HAP-1 (cell line): ENCODE measurements at regions not wholly inside any gene's neighbourhood (a gene's known extent, or its start where the extent isn't known, plus 50 kb on each side); places are given as distances from the start of the nearest gene placed in this dataset.
"Not testable (repeated sequence)": the region's sequence is repeated elsewhere in the genome, so short reads cannot be mapped to it uniquely, and the experiment has no call there.

Source experiments
- DNase-seq, 2 experiments: peaks; one replicate each; pipeline ENCODE4 v3.0.0-alpha.2; 2016 to 2020; ENCODE audit warnings: low spot score in 2 of 2
- H3K27me3 ChIP-seq: fragments of 250-450 bp; sonication (Bioruptor Pico); 2 replicates; pipeline ENCODE4 v1.5.1; 2020; ENCODE audit warnings: low read depth, mild to moderate bottlenecking, moderate library complexity
- H3K36me3 ChIP-seq: fragments of 250-450 bp; sonication (Bioruptor Pico); replicated peaks from 2 replicates; pipeline ENCODE4 v1.5.1; 2020; ENCODE audit warnings: mild to moderate bottlenecking
- H3K4me1 ChIP-seq: fragments of 250-450 bp; sonication (Bioruptor Pico); 2 replicates; pipeline ENCODE4 v1.5.1; 2020; ENCODE audit warnings: mild to moderate bottlenecking
- H3K4me3 ChIP-seq: fragments of 250-450 bp; sonication (Bioruptor Pico); 2 replicates; pipeline ENCODE4 v1.5.1; 2020; ENCODE audit warnings: mild to moderate bottlenecking, moderate library complexity
- H3K9me3 ChIP-seq: fragments of 250-450 bp; sonication (Bioruptor Pico); 2 replicates; pipeline ENCODE4 v1.5.1; 2020; ENCODE audit warnings: mild to moderate bottlenecking, moderate library complexity
- in situ Hi-C: fragments of 300-500 bp; cut with MboI; formaldehyde crosslinking; loops from 3 replicates; pipeline ENCODE4 v1.14.3; 2020; ENCODE audit warnings: low sequenced_read_pairs, inconsistent platforms, mixed read lengths

DNA sequence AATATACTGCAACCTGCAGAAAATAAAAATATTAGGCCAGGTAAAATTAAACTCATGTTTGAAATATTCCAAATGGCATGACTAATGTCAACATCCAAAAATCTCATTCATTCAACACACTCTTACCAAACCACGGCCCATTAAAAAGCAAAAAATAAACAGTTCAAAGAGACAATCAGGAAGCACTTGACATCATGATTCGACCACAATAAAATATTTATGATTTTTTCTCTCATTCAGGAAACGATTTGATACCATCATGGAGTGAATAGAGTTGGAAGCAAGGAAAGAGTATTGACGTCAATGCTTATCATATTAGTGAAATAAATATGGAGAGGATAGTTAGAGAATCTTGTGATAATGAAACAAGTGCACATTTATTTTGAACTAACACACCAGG, 354.1 kb downstream of the KCNJ2 start:
- no peaks in the 10 kb centered on the region for H3K36me3 ChIP-seq
- in situ Hi-C loops = no loop called here

DNA sequence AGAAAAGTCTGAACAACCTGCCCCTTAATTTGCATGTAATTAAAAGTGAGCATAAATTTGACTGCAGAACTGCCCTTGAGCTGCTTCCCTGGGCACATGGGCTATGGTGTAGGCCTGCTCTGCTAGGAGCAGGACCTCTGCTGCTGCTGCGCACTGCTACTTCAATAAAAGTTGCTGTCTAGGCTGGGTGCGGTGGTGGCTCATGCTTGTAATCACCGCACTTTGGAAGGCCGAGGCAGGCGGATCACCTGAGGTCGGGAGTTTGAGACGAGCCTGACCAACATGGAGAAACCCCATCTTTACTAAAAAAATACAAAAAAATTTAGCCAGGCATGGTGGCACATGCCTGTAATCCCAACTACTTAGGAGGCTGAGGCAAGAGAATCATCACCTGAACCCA, 355.7 kb downstream of the KCNJ2 start:
- H3K27me3 ChIP-seq, H3K36me3 ChIP-seq, DNase-seq, H3K9me3 ChIP-seq, in situ Hi-C loops, H3K4me1 ChIP-seq, H3K4me3 ChIP-seq: not testable (repeated sequence)

More for the DNA sequence above, 354.1 kb downstream of the KCNJ2 start:
- Histone ChIP-seq H3K27me3 (no peaks in the 10 kb centered on the region), H3K9me3 (no peaks in the 10 kb centered on the region), H3K4me1 (no peaks in the 10 kb centered on the region), H3K4me3 (no peak overlapping the region)
- no peak for DNase-seq

DNA sequence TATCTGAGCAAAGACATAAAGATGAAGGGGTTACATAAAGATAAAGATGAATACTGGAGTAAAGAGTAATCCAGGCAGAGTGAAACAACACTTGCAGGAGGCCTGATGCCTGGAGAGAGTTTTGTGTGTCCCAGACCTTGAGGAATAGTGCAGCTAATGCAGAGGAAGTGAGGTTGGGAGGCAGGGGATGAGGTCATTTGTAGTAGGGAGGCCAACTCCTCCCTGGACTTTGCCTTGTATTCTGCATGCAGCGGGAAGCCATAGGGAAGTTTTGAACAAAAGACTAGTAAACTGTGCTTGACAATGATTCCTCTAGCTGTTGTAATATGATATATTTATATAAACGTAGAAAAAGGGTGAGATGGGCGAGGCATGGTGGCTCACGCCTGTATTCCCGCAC, 356.6 kb downstream of the KCNJ2 start:
- Histone ChIP-seq H3K9me3 (no peaks in the 10 kb centered on the region), H3K36me3 (no peaks in the 10 kb centered on the region), H3K27me3 (no peaks in the 10 kb centered on the region), H3K4me1 (no peaks in the 10 kb centered on the region), H3K4me3 (no peak overlapping the region)
- in situ Hi-C loops = no loop called here
- DNase-seq = no peak

DNA sequence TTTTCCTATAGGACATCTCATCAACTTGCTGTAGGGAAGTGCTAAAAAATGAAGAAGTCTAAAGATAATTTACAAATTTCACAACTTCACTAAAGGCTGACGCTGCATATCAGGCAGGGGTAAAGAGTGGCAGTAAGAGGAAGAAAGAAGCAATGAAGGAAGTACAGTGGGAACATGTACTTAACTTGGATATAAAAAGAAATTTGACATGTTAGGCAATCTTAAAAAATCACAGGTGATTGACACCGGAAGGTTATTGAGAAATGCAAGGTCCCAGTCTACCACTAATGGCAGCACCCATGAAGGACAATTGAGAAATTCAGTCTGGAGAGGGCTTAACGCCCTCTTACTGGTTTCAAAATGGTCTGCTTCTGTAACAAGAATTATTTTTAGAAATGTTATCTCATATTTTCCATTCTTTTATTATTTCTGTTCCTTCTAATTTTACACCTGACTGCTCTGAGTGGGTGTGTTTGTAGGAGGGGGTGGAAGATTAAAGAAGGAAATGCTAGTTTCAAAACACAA, 358.1 kb downstream of the KCNJ2 start:
- DNase-seq = no peak
- Histone ChIP-seq H3K4me3 (no peak overlapping the region), H3K9me3 (no peaks in the 10 kb centered on the region), H3K27me3 (no peaks in the 10 kb centered on the region), H3K4me1 (no peaks in the 10 kb centered on the region), H3K36me3 (no peaks in the 10 kb centered on the region)
- in situ Hi-C loops = no loop called here

DNA sequence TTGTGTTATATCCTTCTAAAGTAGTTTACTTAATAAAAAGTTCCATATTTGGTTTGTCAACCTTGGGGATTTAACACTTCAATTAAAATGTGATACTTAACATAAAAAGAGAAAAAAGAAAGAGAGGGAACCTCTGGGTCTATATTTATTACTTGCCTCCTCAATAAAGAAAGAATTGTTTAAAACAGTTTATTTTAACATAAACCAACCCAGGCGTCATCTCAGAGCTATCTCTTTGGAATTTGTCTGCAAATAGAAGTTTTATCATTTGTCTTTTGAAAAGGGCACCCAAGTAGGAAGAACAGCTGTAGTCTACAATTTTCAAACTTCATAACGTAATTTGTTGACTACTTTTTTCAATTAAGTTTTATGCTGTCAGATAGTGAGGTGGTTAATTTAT, 364.1 kb downstream of the KCNJ2 start:
- DNase-seq = no peak
- Histone ChIP-seq H3K36me3 (no peaks in the 10 kb centered on the region), H3K4me1 (no peaks in the 10 kb centered on the region), H3K9me3 (no peaks in the 10 kb centered on the region), H3K27me3 (no peaks in the 10 kb centered on the region), H3K4me3 (no peak overlapping the region)
- in situ Hi-C loops = no loop called here

DNA sequence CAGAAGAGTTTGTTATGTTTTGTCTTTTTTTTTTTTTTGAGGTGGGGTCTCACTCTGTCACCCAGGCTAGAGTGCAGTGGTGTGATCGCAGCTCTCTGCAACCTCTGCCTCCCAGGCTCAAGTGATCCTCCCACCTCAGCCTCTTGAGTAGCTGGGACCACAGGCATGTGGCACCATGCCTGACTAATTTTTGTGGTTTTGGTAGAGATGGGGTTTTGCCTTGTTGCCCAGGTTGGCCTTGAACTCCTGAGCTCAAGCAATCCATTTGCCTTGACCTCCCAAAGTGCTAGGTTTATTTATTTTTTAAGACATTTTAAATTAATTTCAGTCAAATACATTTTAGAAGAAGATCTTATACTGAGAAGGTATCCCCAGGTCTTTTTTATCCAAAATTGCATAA, 366.7 kb downstream of the KCNJ2 start:
- H3K4me3 ChIP-seq = no peak overlapping the region
- H3K4me1 ChIP-seq = no peaks in the 10 kb centered on the region
- in situ Hi-C loops = no loop called here
- no peaks in the 10 kb centered on the region for H3K36me3 ChIP-seq
- DNase-seq = no peak
- H3K27me3 ChIP-seq = no peaks in the 10 kb centered on the region
- H3K9me3 ChIP-seq = no peaks in the 10 kb centered on the region

DNA sequence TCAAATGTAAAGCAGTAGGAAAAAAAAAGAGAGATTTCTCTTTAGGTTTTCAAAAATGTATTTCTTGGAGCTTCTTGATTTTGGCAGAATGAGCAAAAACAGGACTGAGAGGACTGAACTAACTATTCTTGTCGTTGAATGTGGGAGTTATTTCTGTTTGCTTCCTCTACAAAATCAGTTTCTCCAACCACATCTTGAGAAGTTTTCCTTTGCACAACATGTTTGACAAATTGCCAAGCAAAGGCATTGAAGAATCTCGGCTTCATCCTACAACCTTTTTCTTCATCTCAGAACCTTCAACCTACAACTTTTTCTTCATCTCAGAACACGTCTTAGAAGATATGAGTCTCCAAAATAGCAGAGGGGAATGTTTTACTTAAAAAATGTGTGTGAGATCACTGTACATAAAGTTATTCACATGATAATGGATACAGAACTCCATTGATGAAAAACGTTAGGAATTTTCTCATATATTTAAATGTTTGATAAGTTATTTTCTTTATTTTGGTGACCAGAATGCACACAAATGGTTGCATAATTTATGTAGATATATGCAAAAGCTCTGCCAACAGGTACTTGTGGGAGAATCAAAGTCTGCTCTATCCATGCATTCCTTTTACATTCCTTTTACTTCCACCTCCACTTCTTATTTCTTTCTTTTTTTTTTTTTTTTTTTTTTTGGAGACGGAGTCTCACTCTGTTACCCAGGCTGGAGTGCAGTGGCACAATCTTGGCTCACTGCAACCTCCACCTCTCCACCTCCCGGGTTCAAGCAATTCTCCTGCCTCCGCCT, 370.0 kb downstream of the KCNJ2 start:
- in situ Hi-C loops = no loop called here
- no peaks in the 10 kb centered on the region for H3K36me3 ChIP-seq
- no peak overlapping the region for H3K4me3 ChIP-seq
- H3K4me1 ChIP-seq = no peaks in the 10 kb centered on the region
- H3K27me3 ChIP-seq = no peaks in the 10 kb centered on the region
- H3K9me3 ChIP-seq = no peaks in the 10 kb centered on the region
- DNase-seq = no peak

DNA sequence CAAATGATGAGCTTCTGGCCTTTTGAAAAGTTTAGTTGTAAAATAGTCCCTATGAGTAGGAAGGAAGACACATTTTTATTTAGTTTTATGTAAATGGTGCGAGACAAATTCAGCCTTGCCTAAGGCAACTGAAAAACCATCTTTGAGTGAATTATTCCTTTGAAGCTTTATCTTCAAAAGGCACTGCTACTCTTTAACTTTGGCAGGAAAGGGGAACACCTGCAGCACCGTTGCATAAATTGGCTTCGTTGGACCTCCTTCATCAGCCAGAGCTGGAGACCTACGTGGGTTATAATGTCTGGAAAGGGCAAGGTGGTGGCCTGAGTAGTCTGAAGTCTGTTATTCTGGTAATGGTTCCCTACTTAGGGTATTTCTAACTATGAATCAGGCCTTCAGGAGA, 373.5 kb downstream of the KCNJ2 start:
- Histone ChIP-seq H3K27me3 (no peaks in the 10 kb centered on the region), H3K4me3 (no peak overlapping the region), H3K9me3 (no peaks in the 10 kb centered on the region), H3K36me3 (no peaks in the 10 kb centered on the region), H3K4me1 (no peaks in the 10 kb centered on the region)
- no peak for DNase-seq
- in situ Hi-C loops = no loop called here

DNA sequence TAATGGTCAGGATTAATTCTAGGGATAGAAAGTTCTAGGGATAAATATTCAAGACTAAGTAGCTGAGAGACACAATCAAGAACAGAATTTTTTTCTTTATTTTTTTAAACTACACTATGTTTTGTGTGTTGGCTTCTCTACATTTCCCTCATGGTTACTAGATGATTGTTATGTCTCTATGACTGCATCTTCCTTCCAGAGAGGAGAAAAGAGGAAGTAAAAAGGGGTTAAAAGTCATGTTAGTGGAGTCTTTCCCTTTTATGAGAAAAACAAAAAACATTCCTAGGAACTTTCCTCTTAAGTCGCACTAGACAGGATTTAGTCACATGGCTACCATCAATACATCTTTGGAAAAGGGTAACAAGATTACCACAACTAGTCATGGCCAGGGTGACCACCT, 375.0 kb downstream of the KCNJ2 start:
- in situ Hi-C loops = no loop called here
- no peaks in the 10 kb centered on the region for H3K4me1 ChIP-seq
- no peaks in the 10 kb centered on the region for H3K27me3 ChIP-seq
- H3K36me3 ChIP-seq = no peaks in the 10 kb centered on the region
- H3K9me3 ChIP-seq = no peaks in the 10 kb centered on the region
- H3K4me3 ChIP-seq = no peak overlapping the region
- no peak for DNase-seq

DNA sequence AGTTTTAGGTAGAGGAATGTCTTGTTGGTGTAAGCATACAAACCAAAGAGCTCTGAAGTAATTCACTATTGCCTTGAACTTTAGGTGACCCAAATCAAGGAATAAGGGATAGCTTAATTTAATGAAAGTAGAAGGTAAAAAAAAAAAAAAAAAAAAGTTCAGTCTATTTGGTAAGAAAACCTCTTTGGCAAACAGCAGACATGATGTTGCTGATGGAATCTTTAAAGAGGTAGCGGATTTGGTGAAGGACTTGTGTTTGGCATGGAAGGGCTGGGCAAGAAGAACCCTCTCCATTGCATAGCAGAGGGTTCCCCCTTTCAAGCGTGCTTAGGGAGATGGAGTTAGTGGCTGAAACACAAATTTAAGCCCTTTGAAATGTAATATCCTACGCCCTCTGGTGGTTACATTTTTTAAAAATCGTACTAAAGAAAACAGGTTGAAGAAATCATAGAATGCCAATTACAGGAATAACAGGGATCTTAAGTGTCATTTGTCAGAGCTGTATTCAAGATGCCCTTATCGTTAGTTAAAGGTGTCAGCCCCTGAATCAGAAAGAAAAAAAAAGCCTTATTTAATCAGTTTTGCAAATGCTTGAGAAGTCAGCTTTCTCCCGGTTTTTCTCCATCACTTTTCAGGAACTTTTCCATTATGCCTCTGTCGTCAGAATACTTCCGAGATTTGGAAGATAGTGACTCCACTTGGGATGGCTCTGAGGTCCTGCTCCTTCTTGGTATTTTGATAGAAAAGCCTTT, 383.1 kb downstream of the KCNJ2 start:
- no peaks in the 10 kb centered on the region for H3K4me1 ChIP-seq
- no peaks in the 10 kb centered on the region for H3K36me3 ChIP-seq
- in situ Hi-C loops = no loop called here
- H3K9me3 ChIP-seq = no peaks in the 10 kb centered on the region
- DNase-seq = peak in 1 of 2 experiments; percentile 4
- H3K27me3 ChIP-seq = no peaks in the 10 kb centered on the region
- no peak overlapping the region for H3K4me3 ChIP-seq

DNA sequence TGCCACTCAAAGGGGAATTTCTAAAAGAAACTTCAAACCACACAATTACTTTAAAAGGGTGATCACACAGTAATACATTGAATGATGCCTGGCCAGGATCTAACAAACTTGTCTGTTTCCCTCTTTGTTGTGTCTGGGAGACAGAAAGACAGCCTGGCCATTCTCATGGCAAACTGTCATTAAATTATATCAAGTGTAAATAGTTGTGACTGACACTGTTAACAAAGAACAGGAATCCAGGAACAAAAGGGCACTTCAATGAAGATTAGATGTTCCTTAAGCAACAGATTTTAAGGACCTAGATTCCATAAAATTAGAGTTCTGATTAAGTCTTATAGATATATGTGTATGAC, 383.6 kb downstream of the KCNJ2 start:
- Histone ChIP-seq H3K36me3 (no peaks in the 10 kb centered on the region), H3K27me3 (no peaks in the 10 kb centered on the region), H3K9me3 (no peaks in the 10 kb centered on the region), H3K4me1 (no peaks in the 10 kb centered on the region), H3K4me3 (no peak overlapping the region)
- in situ Hi-C loops = no loop called here
- no peak for DNase-seq

DNA sequence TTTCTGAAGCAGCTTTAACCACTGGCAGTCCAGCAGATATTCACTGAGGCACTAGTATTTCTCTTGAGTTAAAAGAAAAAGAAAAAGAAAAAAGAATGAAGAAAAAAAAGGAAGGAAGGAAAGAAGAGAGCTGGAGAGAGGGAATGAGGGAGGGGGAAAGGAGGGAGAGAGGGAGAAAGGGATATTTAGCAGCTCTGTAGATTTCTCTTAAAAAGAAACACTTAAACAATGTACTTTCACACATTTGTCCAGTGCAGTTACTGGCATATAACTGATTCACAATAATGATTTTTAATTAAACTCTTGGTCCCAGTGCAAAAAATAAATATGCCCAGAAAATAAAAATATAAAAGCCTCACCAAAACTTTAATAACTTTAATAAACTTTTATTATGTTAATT, 386.4 kb downstream of the KCNJ2 start:
- Histone ChIP-seq H3K36me3 (no peaks in the 10 kb centered on the region), H3K9me3 (no peaks in the 10 kb centered on the region), H3K4me3 (no peak overlapping the region), H3K4me1 (no peaks in the 10 kb centered on the region), H3K27me3 (no peaks in the 10 kb centered on the region)
- no peak for DNase-seq
- in situ Hi-C loops = no loop called here

DNA sequence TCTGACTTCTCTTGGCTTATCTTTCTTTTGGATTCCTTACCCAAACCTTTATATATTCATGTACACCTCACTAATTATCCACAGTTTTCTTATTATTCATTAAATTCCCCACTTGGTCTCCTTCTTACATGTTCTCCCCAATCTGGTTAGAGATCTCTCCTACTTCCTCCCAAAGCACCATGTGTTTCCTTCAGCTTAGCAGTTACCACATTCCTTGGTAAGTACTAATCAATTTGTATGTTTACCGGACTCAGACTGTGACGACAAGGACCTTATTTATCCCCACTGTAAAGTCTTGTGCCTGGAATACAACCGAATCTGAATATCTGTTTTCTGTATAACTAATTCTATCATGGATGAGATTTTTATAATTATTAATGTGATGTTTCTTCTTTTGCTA, 389.5 kb downstream of the KCNJ2 start:
- Histone ChIP-seq H3K4me3 (no peak overlapping the region), H3K27me3 (no peaks in the 10 kb centered on the region), H3K4me1 (no peaks in the 10 kb centered on the region), H3K36me3 (no peaks in the 10 kb centered on the region), H3K9me3 (no peaks in the 10 kb centered on the region)
- DNase-seq = no peak
- in situ Hi-C loops = no loop called here

DNA sequence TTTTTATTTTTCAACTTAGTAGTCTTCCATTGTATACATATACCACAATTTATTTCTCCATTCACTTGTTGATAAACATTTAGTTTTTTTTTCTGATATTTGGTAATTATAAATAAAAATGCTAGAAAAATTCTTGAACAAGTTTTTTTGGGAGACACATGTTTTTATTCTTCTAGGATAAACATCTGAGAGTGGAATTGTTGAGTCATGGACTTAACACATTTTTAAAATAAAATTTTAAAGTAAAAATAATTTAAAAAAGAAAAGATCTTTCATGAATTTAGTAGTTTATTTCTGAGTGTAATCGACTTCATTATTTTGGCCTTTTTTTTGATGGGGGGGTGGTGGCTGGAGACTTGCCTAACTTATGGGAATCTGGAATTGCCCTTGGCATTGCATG, 391.1 kb downstream of the KCNJ2 start:
- in situ Hi-C loops = no loop called here
- Histone ChIP-seq H3K27me3 (no peaks in the 10 kb centered on the region), H3K9me3 (no peaks in the 10 kb centered on the region), H3K4me3 (no peak overlapping the region), H3K4me1 (no peaks in the 10 kb centered on the region), H3K36me3 (no peaks in the 10 kb centered on the region)
- DNase-seq = no peak
